Inferior parietal cortex (tissue), 1 donor: ENCODE measurements at regions not wholly inside any gene's neighbourhood (a gene's known extent, or its start where the extent isn't known, plus 50 kb on each side); places are given as distances from the start of the nearest gene placed in this dataset.

Source experiments
- DNase-seq: peaks from one replicate; pipeline ENCODE4 v3.0.0-alpha.2; 2016; ENCODE audit errors: extremely low spot score

GRCh38 chr4:62901101-62901500, 1508.1 kb downstream of the TECRL start:
- DNase-seq, result no peak

- no peak for DNase-seq
Observed at GRCh38 chr4:62899646-62900364, 1509.4 kb downstream of the TECRL start.

- DNase-seq, result no peak
Observed at GRCh38 chr4:62898115-62898514, 1511.1 kb downstream of the TECRL start.

GRCh38 chr4:62896721-62897120, 1512.5 kb downstream of the TECRL start:
- DNase-seq, result no peak

- no peak for DNase-seq
Observed at GRCh38 chr4:62881901-62882300, 1527.3 kb downstream of the TECRL start.

GRCh38 chr4:62881210-62881609, 1528.0 kb downstream of the TECRL start:
- no peak for DNase-seq

GRCh38 chr4:62872856-62873255, 1536.4 kb downstream of the TECRL start:
- DNase-seq, result no peak

DNA sequence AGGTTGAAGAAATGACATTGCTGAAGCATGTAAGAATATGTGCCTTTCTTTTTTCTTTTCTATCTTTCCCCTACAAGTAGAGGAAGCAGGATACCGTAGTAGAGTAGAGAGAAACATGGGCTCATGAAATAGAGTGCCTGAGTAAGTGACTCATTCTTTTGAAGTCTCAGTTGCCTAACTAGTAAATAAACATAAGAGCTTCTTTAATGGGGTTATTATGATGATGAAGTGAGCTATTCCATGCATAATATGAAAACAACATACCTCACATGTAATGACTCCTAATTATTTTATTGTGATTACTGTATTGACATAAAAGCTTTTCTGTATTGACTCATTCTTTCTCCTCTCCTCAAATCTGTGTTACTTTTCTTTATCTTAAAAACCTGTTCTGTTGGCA, 1538.2 kb downstream of the TECRL start:
- DNase-seq, result no peak

DNA sequence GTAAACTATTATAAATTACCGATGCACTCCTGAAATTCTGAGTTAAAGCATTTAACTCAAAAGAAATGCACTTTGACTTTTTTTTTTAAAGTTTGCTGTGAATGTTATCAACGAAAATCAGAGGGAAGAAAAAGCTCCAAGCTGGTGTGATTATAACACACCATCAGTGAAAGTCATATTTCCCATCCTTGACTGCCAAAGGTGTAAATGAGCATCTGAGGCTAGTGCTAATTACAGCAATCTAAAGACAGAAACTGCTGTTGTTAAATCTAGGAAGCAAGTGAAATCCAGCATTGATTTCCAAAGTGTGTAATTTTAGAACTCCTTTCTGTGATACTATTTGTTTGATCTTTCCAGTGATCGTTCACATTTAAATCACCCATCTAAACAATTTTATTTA, 1538.8 kb downstream of the TECRL start:
- no peak for DNase-seq

- DNase-seq, result no peak
Observed at GRCh38 chr4:62865261-62865660, 1544.0 kb downstream of the TECRL start.

DNA sequence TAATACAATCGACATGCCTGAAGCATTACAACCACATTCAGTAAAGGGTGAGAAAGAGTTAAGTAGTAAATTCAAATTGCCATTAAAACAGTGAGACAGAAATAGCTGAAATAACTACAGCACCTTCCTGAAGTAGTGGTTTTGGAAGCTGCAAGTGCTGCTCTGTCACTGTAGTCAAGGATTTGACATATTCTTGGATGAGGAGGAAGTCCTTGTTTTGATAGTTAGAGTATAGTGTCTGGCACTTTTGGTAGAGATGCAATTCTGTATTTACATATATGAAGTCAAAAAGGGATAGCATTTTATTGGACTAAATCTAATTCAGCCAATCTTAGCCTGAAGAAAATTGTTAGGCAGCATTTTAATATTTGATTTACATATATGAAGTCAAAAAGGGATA, 1559.6 kb downstream of the TECRL start:
- DNase-seq, result no peak

GRCh38 chr4:62835631-62836030, 1573.6 kb downstream of the TECRL start:
- peak; percentile 47 for DNase-seq

GRCh38 chr4:62822306-62822705, 1586.9 kb downstream of the TECRL start:
- peak; percentile 38 for DNase-seq

GRCh38 chr4:62816566-62816965, 1592.7 kb downstream of the TECRL start:
- no peak for DNase-seq

GRCh38 chr4:62814510-62815047, 1594.7 kb downstream of the TECRL start:
- DNase-seq, result no peak

GRCh38 chr4:62806816-62807215, 1602.4 kb downstream of the TECRL start:
- DNase-seq, result no peak

DNA sequence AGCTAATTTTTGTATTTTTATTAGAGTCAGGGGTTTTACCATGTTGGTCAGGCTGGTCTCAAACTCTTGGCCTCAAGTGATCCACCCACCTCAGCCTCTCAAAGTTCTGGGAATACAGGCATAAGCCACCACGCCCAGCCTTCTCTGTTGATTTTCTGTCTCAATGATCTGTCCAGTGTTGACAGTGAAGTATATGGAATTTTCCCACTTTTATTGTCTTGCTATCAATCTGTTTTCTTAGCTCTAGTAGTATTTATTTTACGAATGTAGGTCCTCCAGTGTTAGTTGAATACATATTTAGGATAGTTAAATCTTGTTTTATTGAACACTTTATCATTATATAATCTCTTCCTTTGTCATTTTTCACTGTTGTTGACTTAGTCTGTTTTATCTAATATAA, 1603.9 kb downstream of the ADGRL3 start:
- no peak for DNase-seq

DNA sequence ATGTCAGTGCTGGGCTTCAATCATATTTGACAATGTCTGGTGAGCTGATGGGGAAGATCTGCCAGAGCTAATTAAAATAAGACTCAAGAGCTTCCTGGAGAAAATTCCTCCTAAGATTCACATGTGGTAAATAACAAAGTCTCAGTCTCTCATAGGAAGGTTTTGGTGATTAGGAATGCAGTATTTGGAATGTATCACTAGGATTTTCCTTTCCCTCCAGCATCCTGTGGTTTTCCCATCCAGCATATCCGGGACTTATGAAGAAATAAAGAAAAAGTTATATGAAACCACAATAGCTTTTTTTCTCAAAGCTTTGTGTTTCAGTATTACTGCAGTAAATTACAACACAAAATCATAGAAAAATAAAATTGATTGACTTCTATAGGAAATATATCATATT, 1597.1 kb downstream of the ADGRL3 start:
- DNase-seq, result no peak

DNA sequence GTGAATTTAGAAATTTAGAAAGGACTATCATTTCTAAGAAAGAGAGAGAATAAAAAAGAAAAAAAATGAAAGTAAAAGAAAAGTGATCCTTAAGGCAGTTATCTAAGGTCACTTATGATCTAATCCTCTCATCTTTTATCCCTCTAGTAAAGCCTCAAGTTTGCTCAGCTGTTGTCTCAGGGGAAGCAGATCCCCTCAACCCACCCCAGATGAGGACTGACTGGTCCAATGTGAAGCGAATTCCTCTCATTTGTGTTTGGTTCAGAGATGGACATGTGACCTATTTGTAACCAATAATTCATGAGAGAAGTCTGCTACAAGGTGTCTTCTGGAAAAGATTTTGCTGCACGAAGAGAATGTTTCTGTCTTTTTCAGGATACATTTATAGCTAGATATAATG, 1591.3 kb downstream of the ADGRL3 start:
- no peak for DNase-seq

GRCh38 chr4:62771983-62772557, 1571.9 kb downstream of the ADGRL3 start:
- DNase-seq, result no peak

DNA sequence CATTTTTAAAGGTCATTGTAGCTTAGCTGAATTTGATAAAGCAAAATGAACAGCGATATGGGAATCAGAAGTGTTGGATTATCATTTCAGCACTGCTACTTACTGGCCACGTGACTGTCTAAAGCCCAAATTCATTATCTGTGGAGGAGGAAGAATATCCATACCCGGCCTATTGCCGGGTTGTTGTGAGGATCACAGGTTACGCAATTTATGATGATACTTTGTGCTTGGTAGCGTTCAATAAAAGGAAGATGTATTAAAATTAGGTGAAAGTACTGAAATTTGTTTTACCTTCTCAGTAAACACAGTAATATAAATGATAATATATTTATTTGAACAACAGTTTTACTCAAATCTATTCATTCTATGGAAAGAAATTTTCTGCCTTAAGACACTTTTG, 1540.2 kb downstream of the ADGRL3 start:
- no peak for DNase-seq

DNA sequence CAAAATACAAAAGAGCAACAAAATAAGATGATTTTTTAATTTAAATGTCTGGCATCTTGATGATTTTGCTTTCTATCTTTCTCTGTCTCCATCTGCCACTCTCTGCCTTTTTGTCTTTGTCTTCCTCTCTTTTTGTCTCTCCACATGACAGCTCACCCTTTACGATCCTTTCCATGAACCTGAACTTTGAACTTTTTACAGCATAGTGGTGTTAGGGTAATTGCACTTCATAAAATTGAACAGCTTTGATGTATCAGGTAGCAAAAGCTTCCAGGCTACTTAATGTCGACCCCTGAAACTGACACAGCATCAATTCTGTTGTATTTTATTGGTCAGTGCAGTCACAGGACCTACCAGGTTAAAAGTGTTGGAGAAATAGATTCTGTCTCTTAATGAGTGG, 1517.0 kb downstream of the ADGRL3 start:
- no peak for DNase-seq

GRCh38 chr4:62711575-62711974, 1511.4 kb downstream of the ADGRL3 start:
- no peak for DNase-seq
